Caco-2 (cell line): ENCODE measurements at regions not wholly inside any gene's neighbourhood (a gene's known extent, or its start where the extent isn't known, plus 50 kb on each side); places are given as distances from the start of the nearest gene placed in this dataset.

Source experiments
- BruUV-seq: library from RNA; stranded (reverse); fragments of 400-500 nt; replicated peaks from 2 replicates; lab custom pipeline; 2021; lab: Mats Ljungman, UMichigan
- CTCF ChIA-PET: fragments of 300-600 bp; sonication (Branson Sonifier 250); formaldehyde crosslinking; loops from one replicate; lab custom pipeline; 2022; ENCODE audit warnings: antibody characterized with exemption; lab: Charles Lee
- POLR2A ChIA-PET: fragments of 300-600 bp; sonication (Branson Sonifier 250); formaldehyde crosslinking; loops from one replicate; lab custom pipeline; 2022; ENCODE audit warnings: antibody characterized with exemption; lab: Charles Lee
- DNase-seq, 2 experiments: peaks; one replicate each; pipeline versions ENCODE4 v3.0.0 to v3.0.0-alpha.2; 2020 to 2022
- H3K27me3 ChIP-seq: replicated peaks from 2 replicates; pipeline ENCODE4 v1.6.0; 2011; ENCODE audit warnings: low read length; ENCODE audit not compliant: control insufficient read depth, insufficient read depth
- H3K36me3 ChIP-seq: 2 replicates; pipeline ENCODE4 v1.5.1; 2011; ENCODE audit warnings: low read length; ENCODE audit not compliant: control insufficient read depth, insufficient read depth
- H3K4me1 ChIP-seq: fragments of 250-450 bp; sonication (Bioruptor Pico); 2 replicates; pipeline ENCODE4 v1.5.1; 2020; ENCODE audit warnings: mild to moderate bottlenecking
- H3K4me3 ChIP-seq: 2 replicates; pipeline ENCODE4 v1.5.1; 2011; ENCODE audit warnings: low read depth, mild to moderate bottlenecking, control low read depth, low read length
- H3K9me3 ChIP-seq: fragments of 250-450 bp; sonication (Bioruptor Pico); 2 replicates; pipeline ENCODE4 v1.5.1; 2020; ENCODE audit warnings: mild to moderate bottlenecking, moderate library complexity
- H3K27ac Mint-ChIP-seq: one replicate; pipeline ENCODE4 v1.8.0; 2022; ENCODE audit warnings: mixed read lengths; ENCODE audit not compliant: unreplicated experiment
- H3K27me3 Mint-ChIP-seq: one replicate; pipeline ENCODE4 v1.8.0; 2022; ENCODE audit warnings: mixed read lengths; ENCODE audit not compliant: insufficient read depth, unreplicated experiment
- H3K36me3 Mint-ChIP-seq: one replicate; pipeline ENCODE4 v1.8.0; 2022; ENCODE audit warnings: mild to moderate bottlenecking, mixed read lengths; ENCODE audit not compliant: insufficient read depth, unreplicated experiment
- H3K4me1 Mint-ChIP-seq: one replicate; pipeline ENCODE4 v1.8.0; 2022; ENCODE audit warnings: low read depth, mixed read lengths; ENCODE audit not compliant: unreplicated experiment
- H3K4me3 Mint-ChIP-seq: one replicate; pipeline ENCODE4 v1.8.0; 2022; ENCODE audit warnings: mild to moderate bottlenecking, moderate library complexity, mixed read lengths; ENCODE audit not compliant: unreplicated experiment
- H3K9me3 Mint-ChIP-seq: one replicate; pipeline ENCODE4 v1.8.0; 2022; ENCODE audit warnings: mixed read lengths; ENCODE audit not compliant: unreplicated experiment
- CTCF ChIP-seq, 2 experiments: fragments of 200-600 bp in 1 of 2; IDR thresholded peaks; 1 replicate in 1 of 2; 2 replicates in 1 of 2; pipeline versions ENCODE4 v1.5.1 to v1.8.0; 2011 to 2022; ENCODE audit warnings: antibody characterized with exemption in 1 of 2, control low read depth in 1 of 2, inconsistent platforms in 1 of 2, low read depth in 1 of 2, low read length in 1 of 2, mild to moderate bottlenecking in 1 of 2, moderate library complexity in 1 of 2; ENCODE audit not compliant: insufficient read depth in 1 of 2, severe bottlenecking in 1 of 2, unreplicated experiment in 1 of 2
- intact Hi-C: fragments of 100-400 bp; cut with micrococcal nuclease; formaldehyde crosslinking; loops from one replicate; pipeline ENCODE4 v1.10.0; 2022; ENCODE audit not compliant: unreplicated experiment

- Histone ChIP-seq H3K36me3 (no peaks in the 10 kb centered on the region), H3K4me3 (no peak overlapping the region), H3K4me1 (no peaks in the 10 kb centered on the region), H3K9me3 (no peaks in the 10 kb centered on the region), H3K27me3 (no peaks in the 10 kb centered on the region)
- Mint-ChIP-seq H3K27ac (no peak overlapping the region), H3K4me3 (no peak overlapping the region), H3K27me3 (no peaks in the 10 kb centered on the region), H3K9me3 (no peaks in the 10 kb centered on the region), H3K4me1 (peaks cover 12% of the 10 kb centered on the region), H3K36me3 (no peaks in the 10 kb centered on the region)
- BruUV-seq, result no TSS peak
- ChIA-PET POLR2A (no interaction called here), CTCF (interaction anchor here (0.6 to 1.5 kb wide), 8 partner anchors 13 to 352 kb away, joined by 3 to 6 read pairs (median 3); no protein-coding TSS in a partner anchor)
- TF ChIP-seq CTCF (IDR thresholded peaks at IDR 0.05; ENCODE audit: insufficient read depth in 1 of 2, low read depth in 1 of 2, low read length in 1 of 2, severe bottlenecking in 1 of 2, unreplicated experiment in 1 of 2), result peak; percentile 85 to 96
- intact Hi-C loops, result loop anchor here (1.0 kb wide), 1 partner anchor 62 kb away; no protein-coding TSS in a partner anchor
- DNase-seq, result peak; percentile 78 to 85
Observed at GRCh38 chr17:73998653-73999645, 204.5 kb upstream of the RPL38 start.

GRCh38 chr17:74001145-74001544, 202.3 kb upstream of the RPL38 start:
- intact Hi-C loops, result no loop called here
- POLR2A ChIA-PET, result no interaction called here
- Mint-ChIP-seq H3K9me3 (no peaks in the 10 kb centered on the region), H3K4me3 (no peak overlapping the region), H3K4me1 (peaks cover 19% of the 10 kb centered on the region), H3K36me3 (no peaks in the 10 kb centered on the region), H3K27me3 (no peaks in the 10 kb centered on the region), H3K27ac (no peak overlapping the region)
- Histone ChIP-seq H3K27me3 (no peaks in the 10 kb centered on the region), H3K36me3 (no peaks in the 10 kb centered on the region), H3K4me3 (no peak overlapping the region), H3K4me1 (peaks cover 7% of the 10 kb centered on the region; the same call in 1 of the 2 replicates), H3K9me3 (no peaks in the 10 kb centered on the region)
- no peak for DNase-seq
- BruUV-seq, result no TSS peak
- TF ChIP-seq CTCF (IDR thresholded peaks at IDR 0.05; ENCODE audit: insufficient read depth in 1 of 2, low read depth in 1 of 2, low read length in 1 of 2, severe bottlenecking in 1 of 2, unreplicated experiment in 1 of 2), result no peak
- CTCF ChIA-PET, result no interaction called here

- no peak overlapping the region for H3K27ac Mint-ChIP-seq
Observed at GRCh38 chr17:74002241-74002640, 201.2 kb upstream of the RPL38 start.

More at GRCh38 chr17:74002241-74002640, 201.2 kb upstream of the RPL38 start:
- Mint-ChIP-seq H3K9me3 (no peaks in the 10 kb centered on the region), H3K4me3 (no peak overlapping the region), H3K27me3 (no peaks in the 10 kb centered on the region), H3K4me1 (peaks cover 19% of the 10 kb centered on the region), H3K36me3 (no peaks in the 10 kb centered on the region)
- DNase-seq, result no peak
- no peak for TF ChIP-seq CTCF (IDR thresholded peaks at IDR 0.05; ENCODE audit: insufficient read depth in 1 of 2, low read depth in 1 of 2, low read length in 1 of 2, severe bottlenecking in 1 of 2, unreplicated experiment in 1 of 2)
- no peaks in the 10 kb centered on the region for H3K9me3 ChIP-seq
- peaks cover 8% of the 10 kb centered on the region; the same call in 1 of the 2 replicates for H3K4me1 ChIP-seq
- POLR2A ChIA-PET, result no interaction called here
- CTCF ChIA-PET, result no interaction called here
- no peaks in the 10 kb centered on the region for H3K36me3 ChIP-seq
- no TSS peak for BruUV-seq
- no peak overlapping the region for H3K4me3 ChIP-seq
- no peaks in the 10 kb centered on the region for H3K27me3 ChIP-seq
- intact Hi-C loops, result no loop called here
